ENCODE measurements at regions not wholly inside any gene's neighbourhood (a gene's known extent, or its start where the extent isn't known, plus 50 kb on each side); places are given as distances from the start of the nearest gene placed in this dataset.

DNA sequence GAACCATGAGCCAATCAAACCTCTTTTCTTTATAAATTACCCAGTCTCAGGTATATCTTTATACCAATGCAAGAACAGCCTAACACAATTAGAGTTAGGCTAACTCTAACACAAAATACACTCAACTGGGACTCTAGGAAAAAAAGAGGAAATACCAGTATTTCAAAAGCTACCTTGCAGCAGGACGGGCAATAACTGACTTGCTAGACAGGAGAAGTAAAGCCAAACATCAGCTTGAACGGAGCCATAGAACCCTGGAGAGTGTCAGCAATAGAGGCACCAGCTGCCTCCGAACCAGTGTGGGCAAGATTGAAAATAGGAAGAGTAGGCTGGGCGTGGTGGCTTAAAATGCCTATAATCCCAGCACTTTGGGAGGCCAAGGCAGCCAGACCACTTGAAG, 162.0 kb upstream of the SOX4 start:
- no peak for DNase-seq (ENCODE audit: extremely low read depth, insufficient read length)
- Histone ChIP-seq H3K27me3 (replicated peaks; ENCODE audit: control insufficient read depth, insufficient read depth, low read length) (no peaks in the 10 kb centered on the region), H3K36me3 (ENCODE audit: control insufficient read depth, insufficient read depth, low read length) (no peaks in the 10 kb centered on the region), H3K4me3 (replicated peaks; ENCODE audit: low read depth, low read length) (no peak overlapping the region)
- TF ChIP-seq, protein P1, sequence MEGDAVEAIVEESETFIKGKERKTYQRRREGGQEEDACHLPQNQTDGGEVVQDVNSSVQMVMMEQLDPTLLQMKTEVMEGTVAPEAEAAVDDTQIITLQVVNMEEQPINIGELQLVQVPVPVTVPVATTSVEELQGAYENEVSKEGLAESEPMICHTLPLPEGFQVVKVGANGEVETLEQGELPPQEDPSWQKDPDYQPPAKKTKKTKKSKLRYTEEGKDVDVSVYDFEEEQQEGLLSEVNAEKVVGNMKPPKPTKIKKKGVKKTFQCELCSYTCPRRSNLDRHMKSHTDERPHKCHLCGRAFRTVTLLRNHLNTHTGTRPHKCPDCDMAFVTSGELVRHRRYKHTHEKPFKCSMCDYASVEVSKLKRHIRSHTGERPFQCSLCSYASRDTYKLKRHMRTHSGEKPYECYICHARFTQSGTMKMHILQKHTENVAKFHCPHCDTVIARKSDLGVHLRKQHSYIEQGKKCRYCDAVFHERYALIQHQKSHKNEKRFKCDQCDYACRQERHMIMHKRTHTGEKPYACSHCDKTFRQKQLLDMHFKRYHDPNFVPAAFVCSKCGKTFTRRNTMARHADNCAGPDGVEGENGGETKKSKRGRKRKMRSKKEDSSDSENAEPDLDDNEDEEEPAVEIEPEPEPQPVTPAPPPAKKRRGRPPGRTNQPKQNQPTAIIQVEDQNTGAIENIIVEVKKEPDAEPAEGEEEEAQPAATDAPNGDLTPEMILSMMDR (IDR thresholded peaks at IDR 0.05; ENCODE audit: insufficient read depth, low read length, poor library complexity, severe bottlenecking), result no peak

DNA sequence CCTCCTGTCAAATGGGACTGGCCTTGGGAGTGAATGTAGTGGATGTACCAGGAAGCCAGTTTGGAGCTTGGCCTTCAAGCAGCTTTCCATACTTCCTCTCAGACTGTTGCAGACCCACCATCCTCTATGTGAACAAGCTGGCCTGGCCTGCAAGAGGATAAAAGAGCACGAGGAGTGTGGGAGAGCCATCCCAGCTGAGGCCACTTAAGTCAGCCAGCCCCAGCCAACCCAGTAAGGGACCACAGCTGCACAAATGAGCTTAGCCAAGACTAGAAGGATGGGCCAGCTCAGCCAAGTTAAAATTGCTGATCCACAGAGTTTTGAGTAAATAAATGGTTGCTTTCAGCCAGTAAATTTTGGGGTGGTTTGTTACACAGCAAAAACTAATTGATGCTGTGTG, 156.9 kb upstream of the SOX4 start:
- TF ChIP-seq, protein P1 (IDR thresholded peaks at IDR 0.05; ENCODE audit: insufficient read depth, low read length, poor library complexity, severe bottlenecking), result no peak
- Histone ChIP-seq H3K4me3 (replicated peaks; ENCODE audit: low read depth, low read length) (no peak overlapping the region), H3K36me3 (ENCODE audit: control insufficient read depth, insufficient read depth, low read length) (no peaks in the 10 kb centered on the region), H3K27me3 (replicated peaks; ENCODE audit: control insufficient read depth, insufficient read depth, low read length) (no peaks in the 10 kb centered on the region)
- no peak for DNase-seq (ENCODE audit: extremely low read depth, insufficient read length)

DNA sequence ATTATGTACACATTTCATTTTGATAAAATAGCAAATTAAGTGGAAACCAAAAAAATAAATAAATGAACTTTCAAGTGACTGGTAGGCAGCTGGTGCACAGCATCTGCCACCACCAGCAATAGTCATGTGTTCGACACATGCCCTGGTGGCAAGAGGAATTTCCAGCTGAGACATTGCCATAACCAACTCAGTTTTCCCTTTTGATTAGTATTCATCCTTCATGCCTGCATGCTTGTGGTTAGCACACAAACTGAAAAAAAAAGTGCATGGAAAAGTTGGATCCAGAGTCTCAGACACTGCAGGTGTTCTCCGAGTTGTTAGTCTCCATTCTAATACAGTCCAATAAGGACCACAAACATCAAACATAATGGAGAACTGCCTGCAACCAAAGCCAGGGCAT, 156.0 kb upstream of the SOX4 start:
- TF ChIP-seq, protein P1 (IDR thresholded peaks at IDR 0.05; ENCODE audit: insufficient read depth, low read length, poor library complexity, severe bottlenecking), result no peak
- Histone ChIP-seq H3K36me3 (ENCODE audit: control insufficient read depth, insufficient read depth, low read length) (no peaks in the 10 kb centered on the region), H3K4me3 (replicated peaks; ENCODE audit: low read depth, low read length) (no peak overlapping the region), H3K27me3 (replicated peaks; ENCODE audit: control insufficient read depth, insufficient read depth, low read length) (no peaks in the 10 kb centered on the region)
- DNase-seq (ENCODE audit: extremely low read depth, insufficient read length), result peak; percentile 10

DNA sequence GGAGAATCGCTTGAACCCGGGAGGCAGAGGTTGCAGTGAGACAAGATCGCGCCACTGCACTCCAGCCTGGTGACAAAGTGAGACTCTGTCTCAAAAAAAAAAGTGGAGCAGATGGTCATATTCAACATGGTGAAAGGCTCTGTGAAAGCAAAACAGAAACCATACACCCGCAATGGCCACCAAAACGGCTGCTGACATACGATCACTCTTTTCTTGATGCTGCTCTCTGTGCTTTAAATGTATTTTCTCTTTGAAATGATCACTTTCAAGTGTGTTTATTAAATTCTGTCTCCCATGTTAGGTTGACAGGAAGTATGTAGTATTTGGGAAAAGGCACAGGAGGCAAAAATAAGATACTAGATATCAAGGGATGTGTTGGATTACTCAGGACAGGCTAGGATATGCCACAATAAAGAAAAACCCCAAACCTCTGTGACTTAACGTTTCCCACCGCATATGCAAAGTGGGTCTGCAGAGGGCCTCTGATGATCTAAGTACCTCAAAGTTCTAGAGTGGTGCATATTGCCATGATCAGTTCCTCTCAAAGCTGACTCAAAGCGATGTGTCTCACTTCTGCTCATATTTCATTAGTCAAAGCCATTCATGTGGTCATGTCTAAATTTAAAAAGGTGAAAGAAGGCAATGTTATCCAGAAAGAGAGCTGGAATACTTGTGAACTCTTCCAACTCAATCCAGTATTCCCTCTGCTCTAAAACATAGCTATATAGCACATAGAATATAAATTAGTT, 155.1 kb upstream of the SOX4 start:
- H3K27me3 ChIP-seq (replicated peaks; ENCODE audit: control insufficient read depth, insufficient read depth, low read length), result no peaks in the 10 kb centered on the region
- TF ChIP-seq, protein P1 (IDR thresholded peaks at IDR 0.05; ENCODE audit: insufficient read depth, low read length, poor library complexity, severe bottlenecking), result no peak
- peak overlapping the region; percentile 57 for H3K4me3 ChIP-seq (replicated peaks; ENCODE audit: low read depth, low read length)
- DNase-seq (ENCODE audit: extremely low read depth, insufficient read length), result peak; percentile 83
- no peaks in the 10 kb centered on the region for H3K36me3 ChIP-seq (ENCODE audit: control insufficient read depth, insufficient read depth, low read length)

DNA sequence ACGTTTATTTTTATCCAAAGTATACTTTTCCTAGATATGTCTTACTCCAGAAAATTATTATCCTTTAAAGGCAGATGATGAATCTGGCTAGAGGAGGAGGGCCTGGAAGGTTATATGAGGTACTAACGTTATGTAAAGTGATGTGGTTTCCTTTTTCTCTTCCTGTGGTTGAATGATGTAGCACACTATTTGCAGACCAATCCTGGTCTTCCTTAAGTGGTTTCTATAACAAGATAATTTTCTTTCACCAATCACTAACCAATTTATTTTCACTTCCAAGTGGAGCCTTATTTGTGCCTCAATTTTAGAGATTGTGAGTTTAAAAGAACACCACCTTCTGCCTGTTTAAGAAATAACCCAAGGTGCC, 154.6 kb upstream of the SOX4 start:
- DNase-seq (ENCODE audit: extremely low read depth, insufficient read length), result no peak
- TF ChIP-seq, protein P1 (IDR thresholded peaks at IDR 0.05; ENCODE audit: insufficient read depth, low read length, poor library complexity, severe bottlenecking), result no peak
- Histone ChIP-seq H3K4me3 (replicated peaks; ENCODE audit: low read depth, low read length) (no peak overlapping the region), H3K36me3 (ENCODE audit: control insufficient read depth, insufficient read depth, low read length) (no peaks in the 10 kb centered on the region), H3K27me3 (replicated peaks; ENCODE audit: control insufficient read depth, insufficient read depth, low read length) (no peaks in the 10 kb centered on the region)

DNA sequence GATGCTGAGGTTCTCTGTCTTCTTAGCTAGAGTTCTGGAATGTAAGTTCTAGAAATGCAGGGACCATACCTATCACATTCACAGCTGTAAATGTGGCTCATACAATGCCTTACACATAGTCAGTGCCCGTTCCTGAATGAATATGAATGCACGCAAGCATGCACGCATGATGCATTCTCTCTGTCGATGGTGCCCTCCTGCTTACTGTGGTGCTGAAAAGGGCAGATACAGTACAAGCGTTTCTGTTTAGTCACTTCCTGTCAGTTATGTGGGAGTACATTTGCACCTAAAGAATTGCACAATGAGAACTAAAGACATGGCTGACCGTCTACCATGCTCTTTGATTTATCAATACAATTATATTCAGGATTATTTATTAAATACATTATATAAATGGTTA, 152.2 kb upstream of the SOX4 start:
- DNase-seq (ENCODE audit: extremely low read depth, insufficient read length), result no peak
- Histone ChIP-seq H3K36me3 (ENCODE audit: control insufficient read depth, insufficient read depth, low read length) (no peaks in the 10 kb centered on the region), H3K27me3 (replicated peaks; ENCODE audit: control insufficient read depth, insufficient read depth, low read length) (no peaks in the 10 kb centered on the region), H3K4me3 (replicated peaks; ENCODE audit: low read depth, low read length) (no peak overlapping the region)
- TF ChIP-seq, protein P1 (IDR thresholded peaks at IDR 0.05; ENCODE audit: insufficient read depth, low read length, poor library complexity, severe bottlenecking), result no peak
